ENCODE measurements at regions not wholly inside any gene's neighbourhood (a gene's known extent, or its start where the extent isn't known, plus 50 kb on each side); places are given as distances from the start of the nearest gene placed in this dataset.

DNA sequence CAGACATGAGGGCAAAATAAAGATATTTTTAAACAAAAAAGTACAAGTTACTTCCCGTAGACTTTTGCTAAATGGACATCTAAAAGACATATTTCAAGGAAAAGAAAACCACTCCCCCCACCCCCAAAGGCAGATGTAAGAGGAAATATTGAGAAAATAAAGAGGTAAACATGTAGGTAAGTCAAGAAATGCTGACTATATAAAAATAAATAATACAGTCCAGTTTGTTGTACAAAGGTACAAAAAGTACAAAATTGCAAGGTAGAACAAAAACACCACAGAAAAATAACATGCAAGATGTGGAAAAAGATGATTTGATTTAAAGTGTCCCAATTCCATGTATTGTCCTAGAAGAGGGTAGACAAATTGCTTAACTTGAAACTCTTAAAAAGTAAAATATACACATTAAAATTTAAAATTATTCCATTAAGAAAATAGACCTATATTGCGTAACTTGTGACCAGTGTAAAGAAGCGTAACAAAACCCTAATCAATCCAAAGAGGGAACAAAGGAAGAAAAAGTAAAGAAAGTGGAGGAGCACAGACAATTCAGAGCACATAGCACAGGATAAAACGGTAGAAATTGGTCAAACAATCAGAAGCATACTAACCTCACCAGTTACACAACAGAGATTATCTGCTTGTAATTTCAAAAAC is 58.4 kb upstream of the FAM216B start:
- TF ChIP-seq, protein P1, sequence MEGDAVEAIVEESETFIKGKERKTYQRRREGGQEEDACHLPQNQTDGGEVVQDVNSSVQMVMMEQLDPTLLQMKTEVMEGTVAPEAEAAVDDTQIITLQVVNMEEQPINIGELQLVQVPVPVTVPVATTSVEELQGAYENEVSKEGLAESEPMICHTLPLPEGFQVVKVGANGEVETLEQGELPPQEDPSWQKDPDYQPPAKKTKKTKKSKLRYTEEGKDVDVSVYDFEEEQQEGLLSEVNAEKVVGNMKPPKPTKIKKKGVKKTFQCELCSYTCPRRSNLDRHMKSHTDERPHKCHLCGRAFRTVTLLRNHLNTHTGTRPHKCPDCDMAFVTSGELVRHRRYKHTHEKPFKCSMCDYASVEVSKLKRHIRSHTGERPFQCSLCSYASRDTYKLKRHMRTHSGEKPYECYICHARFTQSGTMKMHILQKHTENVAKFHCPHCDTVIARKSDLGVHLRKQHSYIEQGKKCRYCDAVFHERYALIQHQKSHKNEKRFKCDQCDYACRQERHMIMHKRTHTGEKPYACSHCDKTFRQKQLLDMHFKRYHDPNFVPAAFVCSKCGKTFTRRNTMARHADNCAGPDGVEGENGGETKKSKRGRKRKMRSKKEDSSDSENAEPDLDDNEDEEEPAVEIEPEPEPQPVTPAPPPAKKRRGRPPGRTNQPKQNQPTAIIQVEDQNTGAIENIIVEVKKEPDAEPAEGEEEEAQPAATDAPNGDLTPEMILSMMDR (IDR thresholded peaks at IDR 0.05): no peak
- no peak for TF ChIP-seq POLR2A (IDR thresholded peaks at IDR 0.05)
- no peak for TF ChIP-seq POLR2AphosphoS5 (IDR thresholded peaks at IDR 0.05)
- TF ChIP-seq EP300 (IDR thresholded peaks at IDR 0.05): no peak

All from sigmoid colon (tissue), 4 donors.